ENCODE measurements at regions not wholly inside any gene's neighbourhood (a gene's known extent, or its start where the extent isn't known, plus 50 kb on each side); places are given as distances from the start of the nearest gene placed in this dataset.
A peak's percentile ranks its signal among the peaks of the same experiment; 100 is the strongest.

DNA sequence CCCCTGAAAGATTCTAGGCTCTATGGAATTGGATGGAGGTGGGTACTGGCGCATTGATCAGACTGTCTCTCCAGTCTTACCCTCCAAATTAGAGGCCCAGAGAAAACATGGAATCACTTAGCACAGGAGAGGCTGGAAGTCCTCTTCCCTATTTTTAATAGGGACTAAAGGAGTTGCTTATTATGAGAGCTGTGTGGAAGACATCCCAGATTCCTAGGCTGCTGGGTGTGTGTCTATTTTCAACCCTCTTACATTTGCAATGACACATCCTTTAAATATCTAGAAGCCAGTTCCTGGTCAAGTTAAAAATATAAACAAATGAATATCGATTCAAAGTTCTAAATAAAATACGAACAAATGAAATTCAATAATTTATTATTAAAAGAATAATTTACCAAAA is 58.3 kb upstream of the ARID2 start:
- no peak for DNase-seq

GRCh38 chr12:45674181-45674977 is 55.1 kb upstream of the ARID2 start:
- peak; percentile 61 for DNase-seq

DNA sequence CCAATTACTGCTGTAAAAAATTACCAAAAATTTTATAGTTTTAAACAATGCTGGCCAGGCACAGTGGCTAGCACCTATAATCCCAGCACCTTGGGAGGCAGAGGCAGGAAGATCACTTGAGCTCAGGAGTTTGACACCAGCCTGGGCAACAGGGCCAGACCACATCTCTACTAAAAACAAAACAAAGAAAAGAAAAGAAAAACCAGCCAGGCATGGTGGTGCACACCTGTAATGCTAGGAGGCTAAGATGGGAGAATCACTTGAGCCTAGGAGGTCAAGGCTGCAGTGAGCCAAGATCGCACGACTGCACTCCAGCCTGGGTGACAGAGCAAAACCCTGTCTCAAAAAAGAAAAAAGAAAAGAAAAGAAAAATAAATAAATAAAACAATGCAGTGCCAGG is 54.0 kb upstream of the ARID2 start:
- DNase-seq: no peak
